Cardiac muscle cell (in vitro differentiated cells and primary cell): ENCODE measurements at regions not wholly inside any gene's neighbourhood (a gene's known extent, or its start where the extent isn't known, plus 50 kb on each side); places are given as distances from the start of the nearest gene placed in this dataset.

Experiments
- DNase-seq, 2 donors: peaks; one replicate each; pipeline versions ENCODE4 v3.0.0 to v3.0.0-alpha.2; 2010 to 2017; ENCODE audit warnings: low read depth in 1 of 2, low spot score in 1 of 2
- H3K27ac ChIP-seq: fragments of 200-600 bp; sonication (generic); 2 replicates; pipeline ENCODE4 v1.5.1; 2016
- H3K27me3 ChIP-seq: fragments of 200-600 bp; sonication (generic); 2 replicates; pipeline ENCODE4 v1.6.0; 2016; ENCODE audit warnings: control low read depth
- H3K36me3 ChIP-seq: fragments of 200-600 bp; sonication (generic); 2 replicates; pipeline ENCODE4 v1.5.1; 2016; ENCODE audit warnings: control low read depth
- H3K4me1 ChIP-seq: fragments of 200-600 bp; sonication (generic); 2 replicates; pipeline ENCODE4 v1.8.1; 2017; ENCODE audit warnings: low read depth, mild to moderate bottlenecking, mixed run types
- H3K4me3 ChIP-seq: fragments of 200-600 bp; sonication (generic); 2 replicates; pipeline ENCODE4 v1.5.1; 2016; ENCODE audit warnings: mild to moderate bottlenecking
- H3K9me3 ChIP-seq: fragments of 200-600 bp; sonication (generic); 2 replicates; pipeline ENCODE4 v1.5.1; 2017; ENCODE audit warnings: low read depth, mild to moderate bottlenecking, control low read depth
- CTCF ChIP-seq: IDR thresholded peaks from 2 replicates; pipeline ENCODE4 v1.5.1; 2012; ENCODE audit warnings: low read depth, mild to moderate bottlenecking, low read length

- Histone ChIP-seq H3K4me3 (no peak overlapping the region), H3K27ac (no peak overlapping the region), H3K9me3 (no peaks in the 10 kb centered on the region), H3K4me1 (no peaks in the 10 kb centered on the region), H3K36me3 (no peaks in the 10 kb centered on the region), H3K27me3 (no peaks in the 10 kb centered on the region)
- no peak for TF ChIP-seq CTCF
- DNase-seq = no peak
Observed at GRCh38 chr20:12564979-12565378, 443.8 kb upstream of the SPTLC3 start.

- H3K4me1 ChIP-seq = no peaks in the 10 kb centered on the region
- H3K4me3 ChIP-seq = no peak overlapping the region
Observed at GRCh38 chr20:12566596-12566995, 442.2 kb upstream of the SPTLC3 start.

GRCh38 chr20:12570371-12570770 is 438.4 kb upstream of the SPTLC3 start:
- no peaks in the 10 kb centered on the region for H3K36me3 ChIP-seq
- no peaks in the 10 kb centered on the region for H3K27me3 ChIP-seq
- TF ChIP-seq CTCF = peak; percentile 37
- DNase-seq = peak; percentile 20 to 66
- no peaks in the 10 kb centered on the region for H3K4me1 ChIP-seq
- H3K27ac ChIP-seq = no peak overlapping the region
- no peaks in the 10 kb centered on the region for H3K9me3 ChIP-seq
- no peak overlapping the region for H3K4me3 ChIP-seq

More at GRCh38 chr20:12566596-12566995, 442.2 kb upstream of the SPTLC3 start:
- DNase-seq = no peak
- Histone ChIP-seq H3K27me3 (no peaks in the 10 kb centered on the region), H3K9me3 (no peaks in the 10 kb centered on the region), H3K36me3 (no peaks in the 10 kb centered on the region), H3K27ac (no peak overlapping the region)
- no peak for TF ChIP-seq CTCF

GRCh38 chr20:12573442-12573841 is 435.3 kb upstream of the SPTLC3 start:
- Histone ChIP-seq H3K9me3 (no peaks in the 10 kb centered on the region), H3K4me3 (no peak overlapping the region), H3K27me3 (no peaks in the 10 kb centered on the region), H3K36me3 (no peaks in the 10 kb centered on the region), H3K27ac (no peak overlapping the region), H3K4me1 (no peaks in the 10 kb centered on the region)
- TF ChIP-seq CTCF = no peak
- DNase-seq = no peak

GRCh38 chr20:12575352-12576095 is 433.2 kb upstream of the SPTLC3 start:
- TF ChIP-seq CTCF = no peak
- Histone ChIP-seq H3K4me1 (no peaks in the 10 kb centered on the region), H3K9me3 (no peaks in the 10 kb centered on the region), H3K4me3 (no peak overlapping the region), H3K27me3 (no peaks in the 10 kb centered on the region), H3K36me3 (no peaks in the 10 kb centered on the region), H3K27ac (no peak overlapping the region)
- DNase-seq = peak in 1 of 2 donors; percentile 13

GRCh38 chr20:12577213-12577612 is 431.6 kb upstream of the SPTLC3 start:
- no peak overlapping the region for H3K27ac ChIP-seq
- no peak overlapping the region for H3K4me3 ChIP-seq
- no peaks in the 10 kb centered on the region for H3K4me1 ChIP-seq
- H3K27me3 ChIP-seq = no peaks in the 10 kb centered on the region
- no peaks in the 10 kb centered on the region for H3K9me3 ChIP-seq
- TF ChIP-seq CTCF = no peak
- no peaks in the 10 kb centered on the region for H3K36me3 ChIP-seq
- DNase-seq = no peak
